ENCODE measurements at regions not wholly inside any gene's neighbourhood (a gene's known extent, or its start where the extent isn't known, plus 50 kb on each side); places are given as distances from the start of the nearest gene placed in this dataset.
A peak's percentile ranks its signal among the peaks of the same experiment; 100 is the strongest.
"Not testable (repeated sequence)": the region's sequence is repeated elsewhere in the genome, so short reads cannot be mapped to it uniquely, and the experiment has no call there.

DNA sequence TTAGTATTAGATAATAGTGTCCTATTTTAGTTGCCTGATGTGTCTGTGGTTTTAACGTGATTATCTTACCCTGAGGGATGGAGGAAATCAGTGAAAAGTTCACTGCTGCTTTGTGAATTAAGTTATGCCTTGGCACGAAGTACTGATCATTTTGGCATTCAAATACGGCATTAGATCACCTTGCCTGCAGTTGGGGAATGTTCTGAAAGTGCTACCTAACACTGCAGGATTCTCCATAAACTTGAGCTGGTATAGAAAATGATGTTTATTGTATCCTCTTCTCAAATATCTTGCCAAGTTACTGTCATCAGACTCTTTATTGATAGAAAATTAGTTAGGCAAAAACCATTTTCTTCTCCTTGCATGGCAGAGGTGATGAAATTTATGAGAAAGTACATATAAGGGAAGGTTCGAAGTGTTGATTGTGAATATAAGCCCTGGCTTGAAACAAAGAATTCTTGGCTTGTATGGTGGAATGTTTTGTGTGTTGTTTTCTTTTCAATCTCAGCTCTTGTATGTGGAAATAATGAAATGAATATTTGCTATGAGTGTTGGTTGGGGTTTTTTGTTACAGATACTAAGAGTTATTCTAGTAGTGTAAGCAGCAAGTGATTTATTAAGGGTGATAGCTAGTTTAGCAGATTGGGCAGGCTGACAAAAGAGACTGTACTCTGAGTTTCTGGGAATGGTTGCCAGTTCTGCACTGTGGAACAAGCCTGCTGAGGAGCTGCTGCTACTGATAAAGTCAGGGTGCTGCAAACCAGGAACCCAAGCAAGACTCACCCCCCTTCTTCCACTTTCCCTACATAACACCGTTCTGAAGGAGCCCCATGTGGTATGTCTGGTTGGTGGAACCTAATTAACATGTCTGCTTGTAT is 448.3 kb downstream of the PCNX1 start:
- peak overlapping the region; percentile 23 for H3K9ac ChIP-seq (ENCODE audit: low read length)
- no peaks in the 10 kb centered on the region for H3K9me3 ChIP-seq (ENCODE audit: low read length)
- peak overlapping the region; percentile 73 for H3K27ac ChIP-seq (ENCODE audit: low read depth, low read length)
- no peaks in the 10 kb centered on the region for H3K27me3 ChIP-seq (ENCODE audit: control insufficient read depth in 1 of 2, insufficient read depth in 2 of 2, low read length in 2 of 2)
- peak overlapping the region in 1 of 2 donors; percentile 12 for H3K4me3 ChIP-seq (ENCODE audit: low read depth in 1 of 2, low read length in 2 of 2)
- no peaks in the 10 kb centered on the region for H3K36me3 ChIP-seq (ENCODE audit: insufficient read depth, low read length)
- H3K4me1 ChIP-seq (ENCODE audit: insufficient read depth, low read length) = peaks cover 42% of the 10 kb centered on the region

DNA sequence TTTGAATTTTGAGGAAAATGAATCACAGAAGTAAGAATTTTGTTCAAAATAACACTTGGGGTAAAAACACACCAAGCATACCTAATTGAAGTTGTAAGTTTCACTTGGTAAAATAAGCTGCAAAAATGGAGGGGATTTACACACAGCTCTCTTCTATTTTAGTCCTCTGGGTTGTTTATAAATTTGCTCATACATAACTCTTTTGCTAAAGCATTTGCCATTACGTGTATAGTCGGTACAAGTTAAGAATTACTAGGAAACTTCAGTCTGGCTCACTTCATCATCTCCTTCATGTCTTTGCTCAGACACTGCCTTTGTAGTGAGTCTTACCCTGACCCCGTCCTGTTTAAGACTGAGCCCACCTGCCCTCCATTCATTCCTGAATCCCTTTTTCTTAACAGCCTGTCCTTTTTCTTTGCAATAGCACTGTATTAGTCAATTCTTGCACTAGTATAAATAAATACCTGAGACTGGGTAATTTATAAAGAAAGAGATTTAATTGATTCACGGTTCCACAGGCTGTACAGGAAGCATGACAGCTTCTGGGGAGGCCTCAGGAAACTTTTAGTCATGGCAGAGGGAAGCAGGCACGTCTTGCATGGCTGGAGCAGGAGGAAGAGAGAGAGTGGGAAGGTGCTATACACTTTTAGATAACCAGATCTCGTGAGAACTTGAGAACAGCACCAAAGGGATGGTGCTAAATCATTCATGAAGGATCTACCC is 451.1 kb downstream of the PCNX1 start:
- Histone ChIP-seq H3K9me3 (ENCODE audit: low read length) (no peaks in the 10 kb centered on the region), H3K9ac (ENCODE audit: low read length) (no peak overlapping the region), H3K4me3 (ENCODE audit: low read depth in 1 of 2, low read length in 2 of 2) (no peak overlapping the region), H3K36me3 (ENCODE audit: insufficient read depth, low read length) (no peaks in the 10 kb centered on the region), H3K4me1 (ENCODE audit: insufficient read depth, low read length) (peaks cover 61% of the 10 kb centered on the region), H3K27ac (ENCODE audit: low read depth, low read length) (peak overlapping the region; percentile 65), H3K27me3 (ENCODE audit: control insufficient read depth in 1 of 2, insufficient read depth in 2 of 2, low read length in 2 of 2) (no peaks in the 10 kb centered on the region)

DNA sequence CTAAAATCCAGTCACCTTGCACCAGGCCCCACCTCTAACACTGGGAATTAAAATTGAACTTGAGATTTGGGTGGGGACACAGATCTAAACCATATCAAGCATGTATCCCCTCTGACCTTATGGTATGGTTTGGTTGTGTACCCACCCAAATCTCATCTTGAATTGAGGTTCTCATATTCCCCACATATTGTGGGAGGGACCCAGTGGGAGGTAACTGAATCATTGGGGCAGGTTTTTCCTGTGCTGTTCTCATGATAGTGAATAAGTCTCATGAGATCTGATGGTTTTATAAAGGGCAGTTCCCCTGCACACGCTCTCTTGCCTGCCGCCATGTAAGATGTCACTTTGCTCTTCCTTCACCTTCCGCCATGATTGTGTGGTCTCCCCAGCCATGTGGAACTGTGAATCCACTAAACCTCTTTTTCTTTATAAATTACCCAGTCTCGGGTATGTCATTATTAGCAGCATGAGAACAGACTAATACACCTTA is 451.7 kb downstream of the PCNX1 start:
- H3K9me3 ChIP-seq (ENCODE audit: low read length); H3K27ac ChIP-seq (ENCODE audit: low read depth, low read length); H3K4me3 ChIP-seq (ENCODE audit: low read depth in 1 of 2, low read length in 2 of 2); H3K27me3 ChIP-seq (ENCODE audit: control insufficient read depth in 1 of 2, insufficient read depth in 2 of 2, low read length in 2 of 2); H3K36me3 ChIP-seq (ENCODE audit: insufficient read depth, low read length); H3K9ac ChIP-seq (ENCODE audit: low read length): not testable (repeated sequence)
- peaks cover 68% of the 10 kb centered on the region for H3K4me1 ChIP-seq (ENCODE audit: insufficient read depth, low read length)

DNA sequence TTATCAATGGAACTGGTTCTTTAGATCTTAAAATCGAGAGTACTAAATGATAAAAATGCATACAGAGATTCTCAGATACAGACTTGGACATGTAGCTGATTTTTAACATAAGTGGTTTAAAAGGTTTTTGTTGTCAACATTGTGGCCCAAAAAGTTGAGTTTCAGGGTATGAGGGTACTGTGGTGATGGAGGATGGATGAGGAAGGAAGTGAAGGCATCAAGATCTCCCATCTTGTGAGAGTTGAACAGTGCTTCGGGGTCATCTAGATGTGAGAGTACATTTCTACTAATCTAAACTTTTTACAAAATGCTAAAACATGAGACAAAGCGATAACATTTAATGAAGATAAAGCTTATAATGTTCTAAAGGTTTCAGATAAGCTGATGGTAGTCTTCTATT is 452.6 kb downstream of the PCNX1 start:
- Histone ChIP-seq H3K36me3 (ENCODE audit: insufficient read depth, low read length) (no peaks in the 10 kb centered on the region), H3K27me3 (ENCODE audit: control insufficient read depth in 1 of 2, insufficient read depth in 2 of 2, low read length in 2 of 2) (no peaks in the 10 kb centered on the region), H3K9me3 (ENCODE audit: low read length) (no peaks in the 10 kb centered on the region), H3K9ac (ENCODE audit: low read length) (no peak overlapping the region), H3K4me3 (ENCODE audit: low read depth in 1 of 2, low read length in 2 of 2) (no peak overlapping the region), H3K27ac (ENCODE audit: low read depth, low read length) (peak overlapping the region; percentile 10), H3K4me1 (ENCODE audit: insufficient read depth, low read length) (peaks cover 70% of the 10 kb centered on the region)

DNA sequence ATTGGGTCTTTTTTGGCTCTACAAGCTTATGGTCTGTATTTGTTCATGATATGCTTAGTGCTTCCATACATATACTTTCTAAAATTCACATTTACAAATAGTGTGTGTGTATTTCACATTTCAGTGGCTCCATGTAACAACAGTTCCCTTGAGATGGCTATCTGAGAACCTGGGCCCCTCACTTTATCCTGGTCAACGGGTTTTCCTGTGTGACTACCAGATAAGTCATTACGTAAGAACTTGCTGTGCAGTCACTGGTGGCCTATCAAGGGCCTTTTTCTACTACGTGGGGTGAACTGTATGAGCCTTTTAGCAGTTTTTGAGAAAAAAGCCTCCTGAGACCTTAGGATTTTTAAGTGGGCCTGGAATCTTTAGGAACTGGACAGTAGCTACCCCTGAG is 454.1 kb downstream of the PCNX1 start:
- peaks cover 61% of the 10 kb centered on the region for H3K4me1 ChIP-seq (ENCODE audit: insufficient read depth, low read length)
- no peak overlapping the region for H3K27ac ChIP-seq (ENCODE audit: low read depth, low read length)

DNA sequence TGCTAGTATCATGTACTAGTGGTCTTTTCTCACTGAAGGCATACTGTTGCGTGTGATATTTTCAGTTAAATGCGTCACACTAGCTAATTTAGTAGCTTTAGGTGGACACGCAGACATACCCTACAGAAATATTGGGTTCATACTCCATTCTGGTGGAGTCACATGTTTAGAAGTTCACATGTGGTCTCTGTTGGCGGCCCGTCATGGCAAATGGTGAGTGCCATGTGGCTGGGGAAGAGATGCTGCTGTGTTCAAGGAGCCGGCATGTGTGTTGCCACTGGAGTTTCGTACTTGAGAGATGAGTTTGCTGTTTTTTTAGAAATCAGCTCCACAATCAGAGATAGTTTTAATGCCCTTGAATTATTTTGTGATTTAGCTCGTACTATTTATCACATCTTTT is 454.6 kb downstream of the PCNX1 start:
- H3K4me3 ChIP-seq (ENCODE audit: low read depth in 1 of 2, low read length in 2 of 2) = no peak overlapping the region
- peaks cover 56% of the 10 kb centered on the region for H3K4me1 ChIP-seq (ENCODE audit: insufficient read depth, low read length)
- H3K9ac ChIP-seq (ENCODE audit: low read length) = no peak overlapping the region
- no peak overlapping the region for H3K27ac ChIP-seq (ENCODE audit: low read depth, low read length)
- no peaks in the 10 kb centered on the region for H3K27me3 ChIP-seq (ENCODE audit: control insufficient read depth in 1 of 2, insufficient read depth in 2 of 2, low read length in 2 of 2)
- H3K9me3 ChIP-seq (ENCODE audit: low read length) = no peaks in the 10 kb centered on the region
- H3K36me3 ChIP-seq (ENCODE audit: insufficient read depth, low read length) = no peaks in the 10 kb centered on the region

More for the DNA sequence above, 454.1 kb downstream of the PCNX1 start:
- H3K27me3 ChIP-seq (ENCODE audit: control insufficient read depth in 1 of 2, insufficient read depth in 2 of 2, low read length in 2 of 2) = no peaks in the 10 kb centered on the region
- no peaks in the 10 kb centered on the region for H3K9me3 ChIP-seq (ENCODE audit: low read length)
- no peak overlapping the region for H3K4me3 ChIP-seq (ENCODE audit: low read depth in 1 of 2, low read length in 2 of 2)
- no peak overlapping the region for H3K9ac ChIP-seq (ENCODE audit: low read length)
- no peaks in the 10 kb centered on the region for H3K36me3 ChIP-seq (ENCODE audit: insufficient read depth, low read length)

DNA sequence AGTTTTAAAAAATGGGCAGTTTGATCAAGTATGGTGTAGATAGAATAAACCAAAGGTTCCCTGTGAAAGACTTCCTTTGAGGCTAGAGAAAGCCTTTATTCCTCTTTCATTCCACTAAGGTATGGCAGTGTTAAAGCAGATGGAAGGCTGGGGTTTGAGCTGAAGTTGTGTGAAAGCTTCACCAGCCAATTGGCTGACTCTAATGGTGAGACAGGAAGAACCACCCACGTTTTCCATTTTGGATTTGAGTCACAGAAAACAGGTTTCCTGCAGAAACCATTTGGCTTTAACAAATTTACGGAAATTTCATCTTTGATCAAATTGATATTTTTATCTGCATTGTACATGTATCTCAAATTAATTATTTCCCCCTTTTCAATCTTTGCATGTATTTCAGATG is 455.0 kb downstream of the PCNX1 start:
- no peaks in the 10 kb centered on the region for H3K27me3 ChIP-seq (ENCODE audit: control insufficient read depth in 1 of 2, insufficient read depth in 2 of 2, low read length in 2 of 2)
- H3K9ac ChIP-seq (ENCODE audit: low read length) = no peak overlapping the region
- peaks cover 52% of the 10 kb centered on the region for H3K4me1 ChIP-seq (ENCODE audit: insufficient read depth, low read length)
- H3K36me3 ChIP-seq (ENCODE audit: insufficient read depth, low read length) = no peaks in the 10 kb centered on the region
- peak overlapping the region; percentile 2 for H3K27ac ChIP-seq (ENCODE audit: low read depth, low read length)
- no peaks in the 10 kb centered on the region for H3K9me3 ChIP-seq (ENCODE audit: low read length)
- H3K4me3 ChIP-seq (ENCODE audit: low read depth in 1 of 2, low read length in 2 of 2) = no peak overlapping the region

DNA sequence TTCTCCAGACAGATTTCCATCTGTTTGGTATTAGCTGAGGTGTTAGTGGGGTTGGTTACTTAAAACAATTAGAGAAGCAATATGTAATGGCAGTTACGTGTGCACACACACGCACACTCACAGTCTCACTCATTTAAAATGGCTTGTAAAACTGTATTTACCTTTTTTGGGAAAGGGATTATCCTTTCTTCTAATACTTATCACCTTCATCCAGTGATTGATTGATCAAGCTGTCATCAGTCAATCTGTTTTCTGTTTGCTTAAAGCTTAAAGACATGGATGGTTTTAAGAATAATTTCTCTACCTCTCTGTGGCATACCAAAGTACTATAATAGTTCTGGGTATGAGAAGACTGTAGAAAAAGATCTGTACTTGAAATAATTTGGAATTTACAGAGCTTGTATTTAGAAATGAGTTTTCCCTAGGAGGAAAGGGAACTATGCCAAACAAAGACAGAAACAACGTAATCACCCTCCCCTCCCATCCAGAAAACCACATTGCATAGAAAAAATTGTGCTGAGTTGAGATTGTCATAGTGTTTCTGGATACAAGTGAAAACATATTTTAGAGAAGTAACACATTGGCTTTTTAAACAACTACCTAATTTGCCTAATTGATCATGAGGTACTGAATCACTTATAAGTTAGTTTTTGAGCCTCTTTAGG is 455.8 kb downstream of the PCNX1 start:
- no peak overlapping the region for H3K4me3 ChIP-seq (ENCODE audit: low read depth in 1 of 2, low read length in 2 of 2)
- H3K27ac ChIP-seq (ENCODE audit: low read depth, low read length) = peak overlapping the region; percentile 80
- H3K9me3 ChIP-seq (ENCODE audit: low read length) = no peaks in the 10 kb centered on the region
- H3K27me3 ChIP-seq (ENCODE audit: control insufficient read depth in 1 of 2, insufficient read depth in 2 of 2, low read length in 2 of 2) = no peaks in the 10 kb centered on the region
- H3K9ac ChIP-seq (ENCODE audit: low read length) = no peak overlapping the region
- H3K4me1 ChIP-seq (ENCODE audit: insufficient read depth, low read length) = peaks cover 45% of the 10 kb centered on the region
- no peaks in the 10 kb centered on the region for H3K36me3 ChIP-seq (ENCODE audit: insufficient read depth, low read length)

DNA sequence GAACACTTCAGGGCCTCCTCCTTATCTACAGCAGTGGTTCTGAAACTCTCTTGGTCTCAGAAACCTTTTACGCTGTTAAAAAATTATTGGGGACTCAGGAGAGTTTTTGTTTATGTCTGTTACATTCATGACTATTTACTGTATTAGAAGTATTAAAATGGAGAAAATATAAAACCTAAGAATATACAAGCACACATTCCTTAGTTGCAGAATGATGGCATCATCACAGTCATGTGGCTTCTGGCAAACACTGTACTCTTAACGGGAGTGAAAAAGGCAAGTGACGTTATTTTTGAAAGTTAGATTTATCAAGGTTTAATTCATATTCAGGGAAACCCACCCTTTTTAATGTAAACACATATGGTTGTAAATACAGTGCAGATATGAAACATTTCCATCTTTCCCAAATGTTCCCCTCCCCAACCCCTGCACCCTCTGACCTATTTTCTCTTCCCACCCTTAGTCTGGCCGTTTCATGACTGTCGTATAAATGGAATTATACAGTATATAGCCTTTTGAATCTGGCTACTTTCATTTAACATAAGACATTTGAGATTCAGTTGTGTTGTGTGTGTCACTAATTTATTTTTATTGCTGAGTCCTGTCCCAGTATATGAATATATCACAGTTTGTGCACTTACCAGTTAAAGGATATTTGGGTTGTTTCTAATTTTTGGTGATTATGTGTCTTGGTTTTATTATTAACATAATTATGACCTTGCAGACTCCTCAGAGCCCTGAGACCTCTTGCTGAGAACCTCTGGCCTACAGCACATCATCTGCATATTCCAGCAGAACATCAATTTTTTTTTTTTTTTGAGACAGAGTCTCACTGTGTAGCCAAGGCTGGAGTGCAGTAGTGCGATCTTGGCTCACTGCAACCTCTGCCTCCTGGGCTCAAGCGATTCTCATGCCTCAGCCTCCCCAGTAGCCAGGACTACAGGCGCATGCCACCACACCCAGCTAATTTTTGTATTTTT is 457.0 kb downstream of the PCNX1 start:
- Histone ChIP-seq H3K27ac (ENCODE audit: low read depth, low read length) (peak overlapping the region; percentile 80), H3K27me3 (ENCODE audit: control insufficient read depth in 1 of 2, insufficient read depth in 2 of 2, low read length in 2 of 2) (no peaks in the 10 kb centered on the region), H3K4me3 (ENCODE audit: low read depth in 1 of 2, low read length in 2 of 2) (no peak overlapping the region), H3K36me3 (ENCODE audit: insufficient read depth, low read length) (no peaks in the 10 kb centered on the region), H3K9me3 (ENCODE audit: low read length) (no peaks in the 10 kb centered on the region), H3K4me1 (ENCODE audit: insufficient read depth, low read length) (peaks cover 37% of the 10 kb centered on the region), H3K9ac (ENCODE audit: low read length) (peak overlapping the region; percentile 11)

DNA sequence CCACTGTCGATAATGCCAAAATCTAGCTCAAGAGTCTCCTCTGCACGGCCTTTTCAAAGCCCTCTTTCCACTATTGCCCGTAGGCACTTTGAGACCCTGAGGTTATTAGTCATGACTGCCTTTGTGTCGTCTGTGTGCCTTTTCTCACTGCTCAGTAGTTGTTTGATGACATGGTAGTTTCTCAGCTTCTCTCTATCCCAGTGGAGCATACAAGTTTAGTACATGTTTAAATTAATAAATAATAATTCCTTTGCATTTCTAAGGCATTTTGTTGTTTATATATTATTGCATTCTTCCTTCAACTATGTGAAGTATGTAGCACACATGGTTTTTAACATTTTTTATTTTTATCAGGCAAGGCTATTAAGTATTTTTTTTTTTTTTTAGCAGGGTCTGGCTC is 458.1 kb downstream of the PCNX1 start:
- H3K9ac ChIP-seq (ENCODE audit: low read length) = no peak overlapping the region
- peak overlapping the region; percentile 34 for H3K27ac ChIP-seq (ENCODE audit: low read depth, low read length)
- H3K4me1 ChIP-seq (ENCODE audit: insufficient read depth, low read length) = peaks cover 37% of the 10 kb centered on the region
- no peak overlapping the region for H3K4me3 ChIP-seq (ENCODE audit: low read depth in 1 of 2, low read length in 2 of 2)
- no peaks in the 10 kb centered on the region for H3K36me3 ChIP-seq (ENCODE audit: insufficient read depth, low read length)
- no peaks in the 10 kb centered on the region for H3K9me3 ChIP-seq (ENCODE audit: low read length)
- no peaks in the 10 kb centered on the region for H3K27me3 ChIP-seq (ENCODE audit: control insufficient read depth in 1 of 2, insufficient read depth in 2 of 2, low read length in 2 of 2)

Measured in muscle layer of colon (tissue), 2 donors.